Muscle layer of duodenum (tissue), 2 donors: ENCODE measurements at regions not wholly inside any gene's neighbourhood (a gene's known extent, or its start where the extent isn't known, plus 50 kb on each side); places are given as distances from the start of the nearest gene placed in this dataset.

ENCODE experiments used
- H3K27ac ChIP-seq: one replicate; pipeline ENCODE4 v1.7.0; 2013; ENCODE audit warnings: mild to moderate bottlenecking, low read length
- H3K27me3 ChIP-seq: one replicate; pipeline ENCODE4 v1.7.0; 2013; ENCODE audit warnings: low read depth, mild to moderate bottlenecking, control low read depth, low read length
- H3K36me3 ChIP-seq, 2 donors: one replicate each; pipeline ENCODE4 v1.7.0; 2013; ENCODE audit warnings: low read length in 2 of 2, control low read depth in 1 of 2, mild to moderate bottlenecking in 1 of 2; ENCODE audit not compliant: insufficient read depth in 2 of 2, control insufficient read depth in 1 of 2
- H3K4me1 ChIP-seq, 2 donors: one replicate each; pipeline ENCODE4 v1.7.0; 2013; ENCODE audit warnings: low read length in 2 of 2, mild to moderate bottlenecking in 2 of 2, control low read depth in 1 of 2, moderate library complexity in 1 of 2; ENCODE audit not compliant: insufficient read depth in 2 of 2, control insufficient read depth in 1 of 2
- H3K4me3 ChIP-seq, 2 donors: one replicate each; pipeline ENCODE4 v1.7.0; 2013; ENCODE audit warnings: low read length in 2 of 2, low read depth in 1 of 2, mild to moderate bottlenecking in 1 of 2
- H3K9me3 ChIP-seq, 2 donors: one replicate each; pipeline ENCODE4 v1.7.0; 2013; ENCODE audit warnings: low read length in 2 of 2, control low read depth in 1 of 2, mild to moderate bottlenecking in 1 of 2; ENCODE audit not compliant: control insufficient read depth in 1 of 2
- donor health status: healthy.

DNA sequence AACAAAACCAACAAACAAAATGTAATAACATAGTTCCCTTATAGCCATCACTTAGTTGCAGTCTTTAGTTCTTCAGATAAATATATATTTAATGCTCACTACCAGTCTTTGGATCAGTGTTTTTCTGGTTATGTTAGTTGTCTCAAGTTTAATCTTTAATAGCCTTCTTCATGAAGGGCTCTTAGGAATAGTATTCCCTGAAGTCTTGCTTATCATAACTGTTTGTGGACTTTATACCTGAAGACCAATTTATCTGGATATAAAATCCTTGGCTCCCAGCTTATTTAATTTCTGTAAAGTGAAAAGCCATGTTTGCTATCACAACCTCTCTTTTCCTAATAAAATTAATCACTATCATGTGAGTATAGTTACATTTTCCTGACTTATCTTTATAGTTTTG, 379.7 kb downstream of the ARL6IP6 start:
- Histone ChIP-seq H3K9me3 (no peaks in the 10 kb centered on the region), H3K27ac (no peak overlapping the region), H3K27me3 (no peaks in the 10 kb centered on the region), H3K4me1 (peaks cover 0 to 8% of the 10 kb centered on the region in 2 donors), H3K36me3 (no peaks in the 10 kb centered on the region), H3K4me3 (no peak overlapping the region)

DNA sequence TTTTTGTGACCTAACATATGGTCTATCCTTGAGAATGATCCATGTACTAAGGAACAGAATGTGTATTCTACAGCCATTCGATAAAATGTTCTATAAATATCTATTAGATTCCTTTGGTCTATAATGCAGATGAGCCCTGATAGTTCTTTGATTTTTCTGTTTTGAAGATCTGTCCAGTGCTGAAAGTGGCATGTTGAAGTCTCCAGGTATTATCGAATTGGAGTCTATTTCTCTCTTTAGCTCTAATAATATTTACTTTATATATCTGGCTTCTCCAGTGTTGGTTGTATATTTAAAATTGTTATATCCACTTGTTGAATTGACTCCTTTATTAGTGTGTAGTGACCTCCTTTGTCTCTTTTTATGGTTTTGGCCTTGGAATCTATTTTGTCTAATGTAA, 377.9 kb downstream of the ARL6IP6 start:
- H3K27me3 ChIP-seq: no peaks in the 10 kb centered on the region
- H3K4me1 ChIP-seq: peaks cover 0 to 5% of the 10 kb centered on the region in 2 donors
- H3K36me3 ChIP-seq: no peaks in the 10 kb centered on the region
- H3K9me3 ChIP-seq: no peaks in the 10 kb centered on the region
- no peak overlapping the region for H3K4me3 ChIP-seq
- H3K27ac ChIP-seq: no peak overlapping the region

DNA sequence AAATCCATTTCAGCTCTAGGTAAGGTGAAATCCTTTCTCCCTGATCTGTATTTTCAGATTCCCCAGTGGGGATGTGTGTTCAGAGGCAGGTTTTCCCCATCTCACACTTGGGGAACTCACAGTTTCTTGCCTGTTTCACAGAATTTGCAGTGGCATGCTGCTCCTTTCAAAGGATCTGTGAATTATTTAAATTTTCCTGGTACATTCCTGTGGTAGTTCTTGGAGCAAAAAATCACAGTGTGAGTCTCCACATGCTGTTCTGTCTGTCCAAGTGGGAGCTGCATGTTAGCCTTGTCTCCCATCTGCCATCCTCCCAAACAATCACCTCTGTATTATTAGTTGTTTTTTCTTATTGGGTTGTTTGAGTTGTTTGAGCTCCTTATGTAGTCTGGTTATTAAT, 372.9 kb downstream of the ARL6IP6 start:
- no peaks in the 10 kb centered on the region for H3K36me3 ChIP-seq
- no peaks in the 10 kb centered on the region for H3K4me1 ChIP-seq
- H3K9me3 ChIP-seq: no peaks in the 10 kb centered on the region
- no peak overlapping the region for H3K4me3 ChIP-seq
- no peaks in the 10 kb centered on the region for H3K27me3 ChIP-seq
- no peak overlapping the region for H3K27ac ChIP-seq

DNA sequence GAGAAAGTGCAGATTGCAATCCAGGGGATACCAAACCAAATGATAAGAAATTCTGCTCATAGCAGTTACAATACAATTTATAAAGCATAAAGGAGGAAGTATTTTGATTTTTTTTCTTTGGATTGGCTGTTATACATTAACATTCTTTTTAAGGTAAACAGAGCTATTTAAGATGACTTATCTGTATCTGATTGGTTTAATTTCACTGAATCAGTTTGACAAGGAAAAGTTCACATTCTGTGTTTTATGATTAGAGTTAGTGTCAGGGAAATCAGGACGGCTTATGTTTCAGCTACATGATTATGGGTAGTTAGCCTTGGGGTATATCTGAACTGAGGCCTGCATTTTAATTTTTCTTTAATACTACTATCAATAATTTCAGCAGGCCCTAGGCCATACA, 360.9 kb downstream of the ARL6IP6 start:
- Histone ChIP-seq H3K36me3 (no peaks in the 10 kb centered on the region), H3K9me3 (no peaks in the 10 kb centered on the region), H3K4me1 (no peaks in the 10 kb centered on the region), H3K4me3 (no peak overlapping the region), H3K27ac (no peak overlapping the region), H3K27me3 (no peaks in the 10 kb centered on the region)

DNA sequence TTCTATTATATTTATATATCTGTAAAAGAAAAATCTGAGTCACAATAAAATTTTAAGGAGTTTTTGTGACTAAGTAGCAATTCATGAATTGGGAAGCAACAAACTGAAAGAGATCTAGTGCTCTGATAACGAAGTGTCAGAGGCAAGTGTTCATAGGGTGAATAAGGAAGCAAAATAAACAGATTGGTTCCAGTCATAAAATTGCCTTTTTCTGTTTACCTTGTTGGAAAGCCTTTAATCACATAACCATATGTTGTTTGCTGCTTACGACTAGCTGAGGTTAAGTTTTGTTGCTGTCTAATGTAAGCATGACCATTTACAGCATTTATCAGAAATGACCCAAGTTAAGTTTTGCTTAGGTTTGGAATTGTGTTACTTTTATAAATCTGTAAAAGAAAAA, 358.9 kb downstream of the ARL6IP6 start:
- Histone ChIP-seq H3K27ac (no peak overlapping the region), H3K4me1 (no peaks in the 10 kb centered on the region), H3K36me3 (no peaks in the 10 kb centered on the region), H3K9me3 (no peaks in the 10 kb centered on the region), H3K27me3 (no peaks in the 10 kb centered on the region), H3K4me3 (no peak overlapping the region)

DNA sequence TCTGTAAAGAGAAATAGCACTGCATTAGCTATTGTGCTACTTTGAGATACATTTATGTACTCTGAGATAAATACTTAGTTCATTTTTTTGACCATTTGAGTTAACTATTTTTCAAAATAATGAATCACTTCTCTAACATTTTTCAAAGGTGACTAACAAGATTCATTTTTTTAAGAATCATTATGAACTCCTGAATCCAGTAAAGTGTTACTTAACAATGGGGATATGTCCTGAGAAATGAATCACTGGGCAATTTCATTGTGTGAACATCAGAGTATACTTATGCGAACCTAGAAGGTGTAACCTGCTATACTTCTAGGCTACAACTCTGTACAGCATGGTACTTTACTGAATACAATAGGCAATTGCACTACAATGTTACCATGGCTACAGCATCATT, 355.8 kb downstream of the ARL6IP6 start:
- no peak overlapping the region for H3K4me3 ChIP-seq
- no peaks in the 10 kb centered on the region for H3K27me3 ChIP-seq
- H3K4me1 ChIP-seq: no peaks in the 10 kb centered on the region
- H3K9me3 ChIP-seq: no peaks in the 10 kb centered on the region
- no peak overlapping the region for H3K27ac ChIP-seq
- H3K36me3 ChIP-seq: no peaks in the 10 kb centered on the region

DNA sequence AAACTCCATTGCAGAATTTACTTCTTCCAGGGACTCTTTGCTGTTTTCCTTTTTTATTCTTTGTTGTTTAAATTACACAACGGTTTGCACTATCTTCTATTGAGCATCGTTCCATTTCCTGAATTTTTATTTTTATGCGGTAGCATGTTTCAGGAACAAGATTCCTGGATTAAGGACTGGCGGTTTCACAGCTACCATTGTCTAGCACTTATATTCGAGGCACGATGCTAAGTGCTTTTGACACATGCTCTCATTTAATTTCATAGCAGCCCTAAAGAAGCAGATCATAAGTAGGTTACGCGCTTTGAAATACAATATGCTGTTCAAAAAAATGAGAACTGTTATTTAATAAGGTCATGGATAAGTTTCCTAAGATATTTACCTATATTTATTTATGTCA, 354.4 kb downstream of the ARL6IP6 start:
- no peaks in the 10 kb centered on the region for H3K27me3 ChIP-seq
- no peaks in the 10 kb centered on the region for H3K4me1 ChIP-seq
- H3K4me3 ChIP-seq: no peak overlapping the region
- H3K36me3 ChIP-seq: no peaks in the 10 kb centered on the region
- H3K27ac ChIP-seq: no peak overlapping the region
- H3K9me3 ChIP-seq: no peaks in the 10 kb centered on the region

DNA sequence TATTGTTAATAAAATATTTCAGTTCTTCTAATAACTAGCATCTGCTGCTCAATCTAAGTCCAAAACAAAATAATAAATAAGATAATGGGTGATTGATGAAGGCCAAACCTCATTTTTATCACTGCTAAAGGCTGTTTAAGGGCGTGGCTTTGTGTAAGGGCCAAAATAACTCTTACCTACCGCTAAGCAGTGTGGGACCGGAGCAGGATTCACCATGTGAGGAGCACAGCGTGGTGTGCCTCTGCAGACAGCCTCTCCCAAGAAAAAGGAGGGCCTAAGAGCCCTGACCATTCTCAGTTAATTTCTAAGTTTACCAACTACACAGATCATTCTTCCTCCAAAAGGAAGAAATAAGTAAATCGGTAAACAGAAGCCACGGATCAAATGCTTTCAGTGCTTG, 353.7 kb downstream of the ARL6IP6 start:
- H3K27ac ChIP-seq: no peak overlapping the region

DNA sequence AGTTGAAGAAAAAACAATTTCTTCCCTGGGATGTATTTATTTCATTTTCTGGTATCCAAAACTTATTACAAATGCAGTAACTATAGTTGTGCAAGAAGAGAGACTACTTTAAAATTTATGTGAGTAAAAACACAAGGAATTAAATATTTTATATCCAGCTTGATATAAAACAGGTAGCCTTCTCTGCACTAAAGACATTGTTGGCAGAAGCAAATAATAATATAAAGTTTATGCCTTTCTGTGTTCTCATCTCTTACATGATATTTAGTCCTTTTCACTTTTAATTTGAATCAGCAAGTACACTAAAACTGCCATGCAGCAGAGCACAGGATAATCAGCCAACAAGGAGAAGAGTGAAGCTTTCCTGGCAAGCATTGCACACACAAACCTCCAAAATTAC, 352.7 kb downstream of the ARL6IP6 start:
- no peak overlapping the region for H3K4me3 ChIP-seq
- H3K27me3 ChIP-seq: no peaks in the 10 kb centered on the region
- no peak overlapping the region for H3K27ac ChIP-seq
- no peaks in the 10 kb centered on the region for H3K9me3 ChIP-seq
- no peaks in the 10 kb centered on the region for H3K4me1 ChIP-seq
- no peaks in the 10 kb centered on the region for H3K36me3 ChIP-seq

More for the DNA sequence above, 353.7 kb downstream of the ARL6IP6 start:
- Histone ChIP-seq H3K4me3 (no peak overlapping the region), H3K4me1 (no peaks in the 10 kb centered on the region), H3K36me3 (no peaks in the 10 kb centered on the region), H3K9me3 (no peaks in the 10 kb centered on the region), H3K27me3 (no peaks in the 10 kb centered on the region)

DNA sequence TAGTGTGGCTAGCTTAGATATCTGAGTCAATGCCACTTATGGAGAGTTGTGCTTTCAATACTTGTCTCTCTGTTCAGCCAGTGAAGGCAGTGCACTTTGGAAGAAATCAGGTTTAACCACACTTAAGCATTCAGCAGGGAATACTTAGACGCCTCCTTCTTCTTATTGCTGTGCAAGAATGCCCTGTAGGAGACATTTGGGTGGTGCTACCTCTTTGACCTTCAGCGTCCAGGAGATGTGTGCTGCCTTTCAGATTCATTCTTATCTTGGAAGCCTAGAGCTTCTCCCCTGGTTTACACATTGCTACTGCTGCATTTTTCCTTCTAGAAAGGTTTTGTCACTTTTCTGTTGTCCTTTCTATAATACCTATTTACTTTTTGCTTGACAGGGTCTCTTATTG, 350.5 kb downstream of the ARL6IP6 start:
- Histone ChIP-seq H3K27ac (no peak overlapping the region), H3K27me3 (no peaks in the 10 kb centered on the region), H3K4me3 (no peak overlapping the region), H3K9me3 (no peaks in the 10 kb centered on the region), H3K4me1 (no peaks in the 10 kb centered on the region), H3K36me3 (no peaks in the 10 kb centered on the region)

DNA sequence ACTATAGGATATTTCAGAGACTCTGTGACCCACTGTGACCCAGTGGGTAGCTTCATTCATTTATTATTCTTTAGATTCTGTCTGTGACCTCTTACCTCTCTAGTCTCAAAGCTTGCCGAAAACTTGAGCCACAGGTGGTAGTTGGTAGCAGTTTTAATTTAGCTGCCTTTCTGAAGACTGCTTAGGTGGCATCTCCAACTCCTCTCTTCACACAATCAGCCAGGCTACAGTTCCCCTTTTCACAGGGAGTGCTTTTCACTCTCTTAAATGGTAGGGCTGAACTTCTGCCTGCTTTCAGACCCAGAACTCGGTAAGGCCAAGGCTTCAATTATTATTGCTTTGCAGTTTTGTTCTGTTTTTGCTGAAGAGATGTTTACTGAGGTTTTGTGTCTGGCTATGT, 349.6 kb downstream of the ARL6IP6 start:
- no peak overlapping the region for H3K4me3 ChIP-seq
- H3K36me3 ChIP-seq: no peaks in the 10 kb centered on the region

DNA sequence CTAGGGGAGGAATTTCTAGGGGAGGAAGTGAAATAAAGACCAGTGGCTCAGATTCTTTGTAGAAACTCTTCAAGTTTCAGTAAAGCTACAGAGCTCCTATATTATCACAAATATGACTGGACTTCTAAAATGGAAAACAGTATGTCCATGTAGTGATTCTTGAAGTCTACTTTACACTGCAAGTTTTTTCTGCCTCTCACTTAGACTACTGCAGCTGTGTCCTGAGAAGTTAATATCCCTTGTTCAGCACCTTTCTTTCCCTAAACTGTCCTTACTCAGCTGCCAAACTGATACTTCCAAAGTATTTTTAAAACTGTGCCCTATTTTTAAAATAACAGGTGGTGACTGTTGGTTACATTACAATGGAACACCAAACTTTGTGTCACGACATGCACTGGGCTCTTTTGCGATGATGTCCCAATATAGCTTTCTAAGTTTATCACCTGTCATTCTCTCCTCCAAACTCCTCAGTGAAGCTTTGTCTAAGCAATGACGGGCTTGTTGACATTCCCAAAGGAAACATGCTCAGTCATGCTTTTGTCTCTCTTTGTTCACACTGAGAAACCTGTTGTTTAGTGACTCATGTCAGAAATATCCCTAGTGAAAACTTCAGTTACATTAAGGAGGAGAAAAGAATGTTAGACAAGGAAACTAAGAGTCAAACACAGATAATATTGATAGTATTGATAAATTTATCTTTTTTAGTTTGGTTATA, 341.1 kb downstream of the ARL6IP6 start:
- no peak overlapping the region for H3K4me3 ChIP-seq
- H3K36me3 ChIP-seq: no peaks in the 10 kb centered on the region
- H3K27me3 ChIP-seq: no peaks in the 10 kb centered on the region
- no peak overlapping the region for H3K27ac ChIP-seq
- H3K4me1 ChIP-seq: no peaks in the 10 kb centered on the region
- no peaks in the 10 kb centered on the region for H3K9me3 ChIP-seq

More for the DNA sequence above, 349.6 kb downstream of the ARL6IP6 start:
- Histone ChIP-seq H3K27ac (no peak overlapping the region), H3K4me1 (no peaks in the 10 kb centered on the region), H3K27me3 (no peaks in the 10 kb centered on the region), H3K9me3 (no peaks in the 10 kb centered on the region)
